Activated CD4-positive, alpha-beta T cell treated with anti-CD3 and anti-CD28 coated beads, Interleukin-10, Interleukin-2, amounts not matched to agents 100 ng/mL and 50 ng/mL, durations not matched to agents 16 hours and 8 hours (primary cell): ENCODE measurements at regions not wholly inside any gene's neighbourhood (a gene's known extent, or its start where the extent isn't known, plus 50 kb on each side); places are given as distances from the start of the nearest gene placed in this dataset.
"Not testable (repeated sequence)": the region's sequence is repeated elsewhere in the genome, so short reads cannot be mapped to it uniquely, and the experiment has no call there.

Experiments used
- DNase-seq: peaks from one replicate; pipeline ENCODE4 v3.0.0-alpha.2; 2020

DNA sequence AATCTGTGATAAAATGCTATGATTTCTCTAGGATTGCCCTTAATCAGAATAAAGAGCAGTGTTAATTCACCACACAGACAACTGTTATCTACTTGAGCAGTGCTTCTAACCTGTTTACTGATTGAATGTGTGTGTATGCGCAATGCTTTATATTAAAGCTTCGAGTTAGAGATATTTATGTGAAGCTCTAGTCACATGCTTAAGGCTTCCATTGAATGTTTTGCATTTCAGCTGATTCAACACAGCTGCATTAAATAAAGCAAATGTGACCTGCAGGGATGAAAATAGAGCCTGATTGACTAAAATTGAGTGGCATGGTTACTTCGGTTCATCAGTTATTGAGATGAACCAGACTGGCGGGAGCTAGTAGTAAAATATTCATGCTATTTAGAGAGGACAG, 395.3 kb downstream of the JRKL start:
- no peak for DNase-seq

DNA sequence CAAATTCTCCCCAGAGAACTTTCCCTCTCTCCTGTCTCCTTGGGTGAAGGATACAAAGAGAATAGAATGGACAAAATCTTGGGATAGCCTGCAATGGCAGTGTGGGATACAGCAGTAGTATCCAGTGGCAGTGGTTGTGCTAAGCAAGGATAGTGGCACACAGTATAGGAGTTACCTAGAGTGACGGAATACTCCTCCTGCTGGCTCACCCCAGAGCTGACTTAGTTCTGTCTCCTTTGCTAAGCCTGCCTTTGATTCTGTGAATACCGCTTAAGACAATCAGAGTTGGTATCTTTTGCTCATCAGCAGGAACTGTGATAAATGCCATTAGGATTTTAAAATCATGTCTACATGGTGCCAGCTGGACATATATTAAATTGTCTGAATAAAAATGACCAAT, 404.3 kb downstream of the JRKL start:
- DNase-seq: no peak

DNA sequence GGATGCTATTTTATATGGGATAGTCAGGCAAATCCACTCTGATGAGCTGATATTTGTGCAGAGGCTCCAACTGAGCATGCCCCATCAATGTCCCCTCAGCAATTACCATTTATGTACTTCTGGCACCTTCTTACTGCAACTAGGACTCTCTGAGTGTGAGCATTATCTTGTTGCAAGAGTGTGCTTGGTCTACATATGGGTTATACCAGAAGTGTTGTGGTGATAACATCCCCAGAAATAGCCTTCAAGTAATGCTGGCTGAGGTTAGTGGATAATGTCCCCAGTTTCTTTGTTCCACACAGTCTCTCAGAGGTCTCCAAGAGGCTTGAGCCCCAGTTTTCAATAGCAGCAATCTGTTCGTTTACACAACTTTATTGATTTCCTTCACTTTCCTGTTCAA, 408.6 kb downstream of the JRKL start:
- no peak for DNase-seq

DNA sequence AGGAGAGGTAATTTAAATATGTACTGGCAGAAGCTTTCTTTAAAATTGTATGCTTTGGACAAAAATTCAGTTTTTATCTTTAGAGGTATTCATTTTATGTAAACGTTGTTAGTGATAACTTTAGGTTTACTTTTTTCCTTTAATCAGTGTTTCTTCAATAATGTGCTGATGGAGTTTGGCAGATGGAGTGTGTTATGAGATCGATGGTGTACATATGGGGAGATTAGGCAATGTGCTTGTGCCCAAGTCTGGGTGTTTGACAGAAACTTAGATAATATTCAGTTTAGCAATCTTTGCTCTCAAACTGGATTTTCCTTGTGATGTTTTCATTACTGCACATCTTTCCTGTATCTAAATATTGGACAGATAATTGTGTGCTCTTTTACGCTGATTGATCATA, 425.4 kb downstream of the JRKL start:
- no peak for DNase-seq

DNA sequence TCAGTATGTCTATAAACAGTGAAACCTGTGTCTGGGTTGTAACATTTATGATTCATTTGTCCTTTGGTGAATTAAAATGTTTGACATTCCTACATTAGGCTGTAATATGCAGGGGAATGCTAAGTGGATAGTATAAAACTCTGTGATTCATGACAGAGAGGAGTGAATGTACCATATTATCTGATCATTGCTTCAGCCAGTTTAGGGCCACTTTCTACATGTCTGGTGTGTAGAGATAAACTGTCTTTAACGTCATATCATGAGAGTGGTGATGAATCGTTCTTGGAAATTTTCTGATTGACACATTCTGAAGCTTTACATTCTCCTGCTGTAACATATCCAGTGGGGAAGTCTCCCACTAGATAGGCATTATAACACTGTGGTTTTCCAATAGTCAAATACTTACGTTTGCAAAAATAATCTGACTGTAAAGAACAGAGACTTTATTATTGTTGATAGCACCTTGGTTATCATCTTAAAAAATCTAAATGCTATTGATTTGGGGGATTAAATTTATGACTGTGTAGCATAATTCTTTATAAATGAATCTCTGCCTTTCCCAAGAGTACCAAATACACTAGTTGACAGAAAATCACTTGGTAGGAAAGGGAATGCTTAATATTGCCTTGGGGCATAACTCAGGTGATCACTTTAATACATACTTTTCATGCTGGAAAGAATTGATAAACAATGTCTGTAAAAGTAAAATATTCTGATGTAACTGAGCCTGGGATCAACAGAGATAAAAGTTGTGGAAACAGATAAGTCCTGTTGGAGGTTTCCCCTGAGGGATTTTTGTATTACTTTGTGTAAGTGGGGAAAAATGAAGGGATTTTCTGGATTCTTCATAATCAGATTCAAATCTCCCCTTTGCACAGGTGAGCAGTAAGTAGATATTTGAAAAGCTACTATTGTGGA, 427.9 kb downstream of the JRKL start:
- no peak for DNase-seq

DNA sequence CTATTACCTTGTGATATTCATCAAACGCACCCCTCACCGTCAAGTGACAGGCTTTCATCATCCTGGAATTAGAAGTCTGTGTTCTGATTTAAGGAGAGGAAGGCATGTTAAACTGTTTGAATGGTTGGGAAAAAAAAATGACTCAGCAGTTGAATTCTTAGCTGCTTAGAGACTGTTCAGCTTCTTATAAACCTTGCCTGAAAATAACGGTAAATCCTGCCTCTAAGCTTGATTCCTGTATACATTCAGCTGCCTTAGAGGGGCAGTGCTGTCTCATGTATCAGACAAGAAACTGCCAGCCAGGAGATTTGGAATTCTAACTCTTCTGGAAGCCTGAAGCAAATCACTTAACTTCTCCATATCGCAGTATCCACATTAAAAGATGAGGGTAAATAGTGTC, 437.4 kb downstream of the JRKL start:
- DNase-seq: no peak

DNA sequence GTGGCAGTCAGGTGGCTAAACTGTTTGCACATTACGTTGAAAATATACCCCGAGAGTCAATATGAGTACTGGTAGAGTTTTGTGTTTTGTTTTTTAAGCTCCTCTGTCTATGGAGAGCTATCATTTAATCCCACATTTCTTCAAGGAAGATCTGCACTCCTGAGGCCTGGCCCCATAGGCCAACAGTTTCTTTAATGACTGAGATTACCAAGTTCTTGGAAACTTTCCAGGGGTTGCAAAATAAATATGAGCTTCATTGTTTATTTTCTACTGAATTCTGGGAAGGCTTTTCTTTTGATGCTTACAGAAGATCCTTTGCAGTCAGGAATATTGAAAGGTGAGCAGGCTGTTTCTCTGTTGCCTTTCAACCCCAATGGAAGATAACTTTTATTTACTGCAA, 452.0 kb downstream of the JRKL start:
- DNase-seq: no peak

DNA sequence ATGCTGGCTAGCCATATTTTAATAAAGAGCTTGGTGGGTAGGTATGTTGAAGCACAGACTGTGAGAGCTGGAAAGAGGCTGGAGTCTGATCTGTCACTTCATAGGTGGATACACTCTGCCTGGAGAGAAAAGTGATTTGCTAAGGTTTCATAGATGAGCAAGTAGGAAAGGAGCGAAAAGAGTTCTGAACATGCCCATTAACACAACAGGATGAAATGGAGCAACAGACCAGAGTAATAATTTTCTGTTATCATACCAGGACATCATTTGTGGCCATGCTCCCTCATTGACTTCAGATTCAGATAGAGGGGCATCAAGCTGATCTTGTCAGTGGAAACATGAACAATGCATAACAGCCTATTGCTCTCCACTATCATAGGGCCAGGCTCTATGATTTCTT, 452.9 kb downstream of the JRKL start:
- no peak for DNase-seq

DNA sequence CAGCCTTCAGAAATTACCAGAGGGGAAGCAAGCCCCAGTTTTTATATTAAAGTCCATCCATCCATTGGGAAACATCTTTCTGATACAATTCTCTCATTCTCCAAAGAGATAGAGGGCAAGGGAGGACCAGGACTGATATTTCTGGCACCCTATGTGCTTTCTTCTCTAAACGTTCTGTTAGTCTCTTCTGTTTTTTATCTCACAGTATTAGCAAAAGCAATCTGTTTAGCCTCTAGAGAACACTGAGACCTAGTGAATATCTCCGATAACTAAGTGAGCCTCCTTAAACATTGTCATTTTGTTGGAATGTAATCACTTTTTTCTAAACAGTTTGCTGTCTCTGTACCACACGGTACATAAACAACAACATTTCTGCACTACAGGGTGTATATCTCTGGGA, 464.6 kb downstream of the JRKL start:
- no peak for DNase-seq

DNA sequence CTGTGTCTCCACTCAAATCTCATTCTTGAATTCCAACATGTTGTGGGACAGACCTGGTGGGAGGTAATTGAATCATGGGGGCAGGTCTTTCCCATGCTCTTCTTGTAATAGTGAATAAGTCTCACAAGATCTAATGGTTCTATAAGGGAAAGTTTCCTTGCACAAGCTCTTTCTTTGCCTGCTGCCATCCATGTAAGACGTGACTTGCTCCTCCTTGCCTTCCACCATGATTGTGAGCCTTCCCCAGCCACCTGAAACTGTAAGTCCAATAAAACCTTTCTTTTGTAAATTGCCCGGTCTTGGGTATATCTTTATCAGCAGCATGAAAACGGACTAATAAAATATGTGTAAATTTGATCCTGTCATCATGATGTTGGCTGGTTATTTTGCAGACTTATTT, 471.9 kb downstream of the JRKL start:
- not testable (repeated sequence) for DNase-seq

DNA sequence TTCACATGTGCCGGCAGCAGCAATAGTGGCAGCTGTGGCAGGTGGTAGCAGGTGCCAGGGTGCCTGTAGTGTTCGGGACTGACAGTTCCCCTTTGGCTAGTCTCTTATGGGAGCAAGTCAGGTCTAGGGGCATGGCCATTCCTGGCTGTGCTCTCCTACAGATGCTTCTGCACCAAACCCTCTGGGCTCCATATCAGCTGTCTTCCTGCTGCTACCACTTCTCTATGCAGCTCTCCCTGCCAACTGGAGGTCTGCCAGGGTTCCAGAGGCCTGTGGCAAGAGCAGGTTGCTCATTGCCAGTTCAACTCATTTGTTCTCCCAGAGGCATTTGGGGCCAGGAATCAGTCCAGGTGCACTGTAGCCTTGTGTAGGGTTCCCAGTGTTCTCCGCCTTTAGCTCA, 473.7 kb downstream of the JRKL start:
- DNase-seq: no peak

DNA sequence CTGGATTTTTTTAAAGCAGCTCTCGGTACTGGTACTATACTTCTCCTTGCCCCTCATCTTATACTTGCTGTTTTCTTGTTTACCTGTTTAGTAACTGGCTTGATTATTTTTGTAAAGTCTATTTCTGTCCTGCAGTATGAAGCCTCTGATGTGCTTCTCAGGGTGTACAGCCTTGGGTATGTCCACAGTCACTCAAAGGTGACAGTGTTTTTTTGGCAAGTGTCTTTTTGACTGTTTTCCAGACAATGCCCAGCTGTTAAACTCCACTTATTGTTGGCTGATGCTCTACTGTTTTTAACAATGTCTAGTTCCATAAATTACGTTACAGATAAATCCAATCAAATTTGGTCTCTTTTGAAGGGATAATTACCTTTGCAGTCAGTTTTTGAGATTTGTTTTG, 475.2 kb downstream of the JRKL start:
- no peak for DNase-seq

DNA sequence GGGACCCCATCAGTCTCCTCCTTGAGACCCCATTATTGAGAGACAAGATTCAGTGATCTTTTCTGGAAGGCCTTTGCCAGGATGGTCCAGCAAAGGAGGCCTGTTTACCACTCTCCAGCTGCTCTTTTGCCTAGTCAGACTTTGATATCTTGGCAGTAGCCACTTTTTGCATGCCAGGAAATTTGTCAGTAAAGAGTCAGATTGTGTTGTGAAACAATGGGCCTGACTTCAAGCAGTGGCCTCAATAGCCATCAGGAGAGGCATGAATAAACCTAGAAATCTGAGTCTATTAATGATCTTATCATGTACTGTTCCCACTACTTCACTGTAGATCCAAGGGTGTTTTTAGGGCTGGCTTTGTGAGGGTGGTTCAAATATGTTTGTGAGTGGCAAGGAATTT, 479.4 kb downstream of the JRKL start:
- no peak for DNase-seq

DNA sequence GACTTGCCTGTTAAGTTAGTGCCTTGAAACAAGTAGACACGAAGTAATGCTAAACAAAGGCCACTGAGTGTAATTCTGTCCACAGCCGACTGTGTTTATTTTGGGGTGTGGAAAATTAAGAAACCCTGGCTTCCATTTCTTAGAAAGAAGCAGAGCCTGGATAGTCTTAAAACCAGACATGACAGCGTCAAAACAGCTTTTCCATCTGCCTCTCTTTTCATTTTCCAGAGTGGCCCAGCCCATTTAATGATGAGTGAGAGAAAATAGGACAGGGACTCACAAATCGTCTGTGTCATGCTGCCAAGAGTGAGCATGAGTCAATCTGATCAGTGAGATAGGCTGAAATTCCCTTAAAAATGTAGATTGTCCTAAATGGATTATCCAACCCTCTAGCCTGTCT, 485.9 kb downstream of the JRKL start:
- DNase-seq: no peak

DNA sequence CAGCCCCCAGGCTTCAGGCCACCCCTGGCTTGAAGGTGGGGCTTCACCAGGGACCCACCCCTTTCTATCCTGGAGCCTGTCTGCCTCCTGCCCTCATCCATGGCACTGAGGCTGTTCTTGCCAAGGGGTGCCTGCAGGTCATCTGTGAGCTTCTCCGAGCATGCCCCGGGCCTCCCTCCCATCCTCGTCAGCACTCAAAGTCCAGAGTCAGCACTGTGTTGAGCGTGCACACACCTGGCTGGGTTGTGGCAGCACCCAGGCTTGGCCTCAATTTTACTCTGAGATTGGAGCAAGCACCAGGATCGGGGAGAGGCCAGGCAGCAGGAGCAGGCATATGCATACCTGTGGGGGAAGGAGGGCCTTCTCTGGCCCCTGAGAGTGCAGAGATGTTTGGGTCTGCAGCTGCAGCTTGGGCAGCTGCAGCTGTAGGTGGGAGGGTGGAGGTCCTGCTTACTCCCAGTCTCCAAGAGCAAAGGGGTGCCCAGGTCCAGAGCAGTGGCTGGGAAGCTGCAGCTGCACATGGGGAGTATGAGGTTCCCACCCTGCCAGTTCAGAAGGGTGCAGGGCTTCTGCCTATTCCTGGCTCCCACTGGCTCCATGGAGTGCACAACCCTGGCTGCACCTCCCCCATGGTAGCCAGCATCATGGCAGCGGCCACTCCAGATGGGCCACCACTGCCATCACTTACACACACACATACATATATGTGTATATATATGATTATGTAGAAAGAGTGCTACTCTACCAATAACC, 488.7 kb downstream of the JRKL start:
- DNase-seq: no peak

DNA sequence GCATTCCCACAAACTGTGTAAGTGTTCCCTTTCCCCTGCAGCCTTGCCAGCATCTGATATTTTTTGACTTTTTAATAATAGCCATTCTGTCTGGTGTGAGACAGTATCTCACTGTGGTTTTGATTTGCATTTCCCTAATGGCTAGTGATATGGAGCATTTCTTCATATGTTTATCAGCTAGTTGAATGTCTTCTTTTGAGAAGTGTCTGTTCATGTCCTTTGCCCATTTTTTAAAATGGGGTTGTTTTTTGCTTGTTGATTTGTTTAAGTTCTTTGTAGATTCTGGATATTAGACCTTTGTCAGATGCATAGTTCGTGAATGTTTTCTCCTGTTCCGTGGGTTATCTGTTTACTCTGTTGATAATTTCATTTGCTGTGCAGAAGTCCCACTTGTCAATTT, 492.8 kb downstream of the JRKL start:
- not testable (repeated sequence) for DNase-seq

DNA sequence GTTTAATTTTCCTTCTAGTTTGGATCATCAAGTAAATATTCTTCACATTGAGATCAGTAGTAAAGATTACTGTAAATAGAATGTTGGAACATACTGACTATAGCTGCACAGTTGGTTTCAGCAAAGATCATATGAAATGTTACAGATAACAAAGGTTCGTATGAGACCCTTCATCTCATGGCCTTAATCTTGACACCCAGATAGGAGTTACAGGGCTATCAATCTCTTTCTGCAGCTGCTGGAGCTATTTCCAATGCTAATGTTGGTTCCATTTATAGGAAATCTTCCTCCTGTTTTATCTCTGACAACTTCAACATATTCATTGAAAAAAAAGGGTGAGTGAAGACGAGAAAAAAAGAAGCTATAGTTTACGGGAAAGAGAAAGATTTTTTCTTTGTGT, 495.6 kb downstream of the JRKL start:
- no peak for DNase-seq

DNA sequence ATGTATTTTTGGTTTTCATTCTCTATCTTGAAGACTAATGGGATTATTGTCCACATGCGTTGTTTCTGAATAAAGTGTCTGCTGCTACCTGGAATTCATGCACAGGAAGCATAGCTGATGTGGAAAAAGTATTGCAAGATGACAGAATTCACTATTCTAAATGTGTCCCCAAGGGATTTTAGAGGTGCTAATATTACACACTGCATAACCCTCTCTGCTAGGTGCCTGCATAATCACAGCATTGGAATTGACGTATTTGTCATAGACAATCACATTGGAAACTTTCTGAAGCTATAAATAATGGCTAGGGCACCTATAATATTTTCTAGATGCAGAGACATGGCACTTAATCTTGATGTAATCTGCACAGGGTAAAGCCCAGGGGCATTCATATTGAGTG, 496.1 kb downstream of the JRKL start:
- DNase-seq: no peak

DNA sequence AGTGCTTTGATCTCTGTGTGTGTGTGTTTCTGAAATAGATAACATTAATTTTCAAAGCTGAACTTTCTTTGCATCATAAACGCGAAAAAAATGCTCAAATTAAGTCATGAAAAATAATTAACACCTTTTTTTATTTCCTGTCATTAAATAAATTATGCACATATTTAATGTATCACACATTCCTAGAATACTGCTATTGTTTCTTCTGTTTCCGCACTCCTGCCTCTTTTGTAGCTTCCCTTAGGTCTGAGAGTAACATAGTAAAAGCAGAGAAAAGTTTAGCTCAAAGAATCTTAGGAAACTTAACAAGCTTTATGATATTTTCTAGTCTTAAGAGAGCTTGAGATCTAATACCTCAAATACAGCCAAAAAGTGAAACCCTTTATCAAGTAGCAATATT, 504.2 kb downstream of the JRKL start:
- DNase-seq: no peak

DNA sequence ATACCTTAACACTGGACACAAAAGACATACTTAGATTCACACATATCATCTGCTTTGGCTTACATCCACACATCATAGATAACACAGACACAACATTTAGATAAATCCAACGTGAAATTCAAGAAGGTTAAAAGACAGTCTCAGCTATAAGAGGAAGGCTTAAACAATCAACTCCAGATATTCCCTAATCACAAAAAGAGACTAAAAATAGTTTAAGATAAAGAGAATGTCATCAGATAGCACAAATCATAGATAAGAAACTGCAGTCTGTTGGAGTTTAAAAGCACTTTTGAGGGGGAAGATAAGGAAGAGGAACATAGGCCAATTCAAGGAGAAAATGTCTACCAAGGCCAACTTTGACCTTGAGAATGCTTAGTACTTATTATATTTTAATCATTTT, 504.8 kb downstream of the JRKL start:
- DNase-seq: no peak

DNA sequence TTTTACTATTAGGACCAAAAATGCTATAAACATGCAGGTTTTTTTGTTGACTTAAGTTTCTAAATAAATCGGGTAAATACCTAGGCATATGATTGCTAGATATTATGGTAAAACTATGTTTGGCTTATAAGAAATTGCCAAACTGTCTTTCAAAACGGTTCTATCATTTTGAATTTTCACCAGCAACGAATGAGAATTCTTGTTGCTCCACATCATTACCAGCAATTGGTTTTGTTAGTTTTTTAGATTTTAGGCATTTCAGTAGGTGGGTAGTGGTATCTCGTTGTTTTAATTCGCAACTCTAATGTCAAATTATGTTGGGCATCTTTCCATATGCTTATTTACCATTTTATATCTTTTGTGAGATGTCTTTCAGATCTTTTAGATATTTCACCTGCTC, 510.2 kb downstream of the JRKL start:
- no peak for DNase-seq

DNA sequence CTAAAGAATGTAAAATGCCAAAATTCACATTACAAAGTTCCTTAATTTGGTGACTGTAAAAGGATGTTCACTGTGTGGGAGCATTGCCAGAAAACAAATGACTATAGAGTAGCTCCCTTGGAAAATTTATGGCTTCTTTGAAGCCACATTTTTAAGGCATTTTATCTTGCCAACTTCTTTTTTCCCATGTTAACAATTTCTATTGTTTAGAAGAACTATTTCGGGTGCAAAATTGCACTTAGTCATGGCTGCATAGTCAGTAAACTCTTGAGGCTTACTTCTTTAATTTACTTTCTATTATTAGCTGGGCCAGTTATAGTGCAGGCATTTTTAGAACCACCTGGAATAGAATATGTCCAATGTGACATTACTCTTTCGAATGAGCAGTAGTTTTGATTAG, 515.3 kb downstream of the JRKL start:
- DNase-seq: no peak

DNA sequence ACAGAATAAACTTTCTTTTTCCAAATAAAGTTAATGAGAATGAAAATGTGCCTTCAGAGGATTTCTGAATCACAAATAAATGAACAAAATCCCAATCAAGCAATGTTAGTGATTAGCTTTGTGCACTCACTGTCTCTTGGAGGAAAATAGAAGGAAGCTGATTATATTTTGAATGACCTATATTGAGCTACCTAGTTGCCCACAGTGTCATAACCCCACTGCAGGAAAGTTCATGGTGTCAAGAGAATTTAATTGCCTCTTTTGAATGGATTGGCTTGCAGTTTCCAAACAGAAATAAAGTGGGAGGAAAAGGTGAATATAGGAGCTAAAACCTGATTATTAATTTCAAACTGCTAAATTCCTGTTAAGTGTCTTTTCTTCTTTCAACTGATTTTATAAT, 515.9 kb downstream of the JRKL start:
- no peak for DNase-seq

DNA sequence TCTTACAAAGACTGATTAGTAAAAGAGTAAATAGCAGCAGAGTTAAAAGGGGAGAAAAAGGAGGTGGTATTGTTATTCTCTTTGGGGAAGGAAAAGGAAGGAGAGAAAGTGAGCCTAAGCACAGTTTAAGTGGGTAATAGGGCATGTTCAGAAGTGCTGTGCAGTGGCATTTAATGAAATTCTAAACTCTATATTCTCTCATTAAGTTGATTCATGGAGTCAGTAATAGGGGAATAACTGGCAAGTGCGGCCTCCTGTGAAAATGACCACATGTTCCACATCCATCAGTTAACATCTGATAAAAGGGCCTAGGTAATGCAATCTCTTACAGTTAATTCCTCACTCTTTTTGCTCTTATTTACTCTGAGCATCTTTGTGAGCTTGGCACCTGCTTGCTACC, 516.7 kb downstream of the JRKL start:
- no peak for DNase-seq

DNA sequence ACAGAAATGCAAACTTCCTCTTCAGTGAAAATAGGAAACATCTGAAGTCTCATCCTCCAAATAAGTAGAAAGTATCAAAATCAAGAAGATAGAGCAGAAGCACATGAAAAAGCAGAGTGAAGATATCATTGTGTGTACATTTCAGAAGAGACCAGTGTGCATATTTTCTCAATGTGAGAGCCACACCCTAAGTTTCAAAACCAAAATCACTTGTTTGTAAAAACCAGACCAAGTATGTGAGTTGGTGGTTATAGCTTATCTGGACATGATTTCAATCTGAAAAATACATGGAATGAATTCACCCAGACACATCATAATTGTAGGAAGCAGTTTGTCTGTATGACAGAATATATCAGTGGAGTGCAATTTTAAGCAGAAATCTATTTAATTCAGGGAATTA, 536.0 kb downstream of the JRKL start:
- no peak for DNase-seq
